NCI-H2196 treated with DMSO at 0.1 percent for 48 hours (cell line): ENCODE measurements at regions not wholly inside any gene's neighbourhood (a gene's known extent, or its start where the extent isn't known, plus 50 kb on each side); places are given as distances from the start of the nearest gene placed in this dataset.

Experiments used
- DNase-seq: peaks from one replicate; lab custom pipeline; 2025; ENCODE audit not compliant: unreplicated experiment; lab: John Stamatoyannopoulos, UW

DNA sequence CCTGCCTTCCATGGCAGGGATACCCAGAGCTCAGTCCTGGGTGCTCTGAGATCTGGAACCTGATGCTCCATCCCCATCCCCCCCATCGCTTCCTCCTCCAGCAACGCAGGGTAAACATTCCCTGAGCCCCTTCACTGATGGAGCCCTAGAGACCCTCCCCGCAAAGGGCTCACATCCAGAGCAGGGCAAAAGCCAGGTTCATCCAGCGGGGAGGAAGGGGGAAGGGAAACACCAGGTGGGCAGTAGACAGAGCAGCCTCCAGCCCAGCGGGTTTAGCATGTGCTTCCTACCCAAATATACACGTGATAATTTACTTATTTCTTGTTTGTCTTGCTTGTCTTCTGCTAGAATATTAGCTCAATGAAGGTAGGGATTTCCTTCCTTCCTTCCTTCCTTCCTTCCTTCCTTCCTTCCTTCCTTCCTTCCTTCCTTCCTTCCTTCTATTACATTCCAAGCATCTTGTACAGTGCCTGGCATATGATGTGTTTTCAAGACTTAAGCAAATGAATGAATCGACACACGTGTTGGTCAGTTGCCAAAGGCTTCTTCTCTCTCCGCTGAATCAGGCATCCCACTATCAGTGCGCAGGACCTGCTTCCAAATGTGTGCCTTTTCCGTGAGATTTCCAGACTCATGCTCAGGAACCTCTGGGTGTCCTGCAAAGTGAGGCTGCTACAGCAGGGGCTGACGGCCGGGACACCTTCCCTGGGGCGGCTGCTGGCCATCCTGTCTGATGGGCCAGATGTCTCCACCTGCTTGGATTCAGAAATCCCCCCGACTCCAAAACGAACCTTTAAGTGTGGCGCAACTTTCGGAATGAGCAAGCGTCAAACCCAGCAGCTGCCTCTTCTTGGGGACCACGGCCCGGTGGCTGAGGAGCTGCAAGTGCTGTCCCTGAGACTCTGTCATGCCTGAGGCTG, 955.1 kb downstream of the BRD1 start:
- no peak for DNase-seq

DNA sequence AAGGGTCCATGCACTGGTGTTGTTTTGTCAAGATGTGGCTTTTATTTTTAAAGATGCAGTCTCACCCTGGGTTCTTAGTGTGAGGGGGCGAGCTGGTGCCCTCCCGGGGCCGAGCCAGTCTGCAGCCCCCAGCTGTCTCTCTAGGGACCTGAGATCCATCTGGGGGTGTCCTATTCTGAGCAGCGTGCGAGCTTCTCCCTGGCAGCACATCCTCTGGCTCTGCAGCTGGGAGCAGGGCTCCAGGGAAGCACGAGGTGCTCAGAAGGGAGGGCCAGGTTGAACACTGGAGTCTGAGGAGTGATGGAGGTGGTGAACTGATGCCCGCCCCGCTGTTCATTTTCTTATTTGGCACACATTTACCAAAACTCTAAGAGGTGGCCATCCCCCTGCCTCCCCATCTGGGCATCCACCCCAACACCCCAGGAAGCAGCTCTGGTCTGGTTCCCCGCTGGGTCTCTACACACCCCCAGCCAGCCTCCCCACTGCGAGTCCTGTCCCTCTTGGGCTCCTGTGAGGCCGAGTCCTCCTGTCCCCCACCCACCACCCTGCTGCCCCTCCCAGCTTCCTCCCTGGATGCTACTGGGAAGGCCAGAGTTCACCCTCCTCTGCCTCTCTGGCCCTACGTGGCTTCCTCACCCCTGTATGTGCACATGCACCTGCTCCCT, 956.4 kb downstream of the BRD1 start:
- no peak for DNase-seq

DNA sequence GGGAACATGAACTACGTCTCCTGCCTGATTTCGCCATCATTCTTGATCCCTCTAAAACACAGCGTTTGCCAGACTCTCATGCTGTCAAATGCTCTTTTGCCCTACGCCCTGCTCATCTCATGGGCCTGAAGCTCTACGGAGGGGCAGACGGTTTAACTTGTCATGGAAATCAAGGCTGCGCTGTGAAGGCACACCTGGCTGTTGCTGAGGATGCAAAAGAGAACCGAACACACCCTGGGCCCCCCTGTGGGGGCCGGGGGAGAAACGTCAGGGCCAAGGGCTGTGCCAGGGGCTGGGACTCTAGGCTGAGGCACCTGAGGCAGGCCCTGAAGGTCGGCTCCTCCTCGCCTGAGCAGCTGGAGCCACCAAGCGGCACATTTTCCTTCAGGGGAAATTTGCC, 957.2 kb downstream of the BRD1 start:
- DNase-seq, result no peak

DNA sequence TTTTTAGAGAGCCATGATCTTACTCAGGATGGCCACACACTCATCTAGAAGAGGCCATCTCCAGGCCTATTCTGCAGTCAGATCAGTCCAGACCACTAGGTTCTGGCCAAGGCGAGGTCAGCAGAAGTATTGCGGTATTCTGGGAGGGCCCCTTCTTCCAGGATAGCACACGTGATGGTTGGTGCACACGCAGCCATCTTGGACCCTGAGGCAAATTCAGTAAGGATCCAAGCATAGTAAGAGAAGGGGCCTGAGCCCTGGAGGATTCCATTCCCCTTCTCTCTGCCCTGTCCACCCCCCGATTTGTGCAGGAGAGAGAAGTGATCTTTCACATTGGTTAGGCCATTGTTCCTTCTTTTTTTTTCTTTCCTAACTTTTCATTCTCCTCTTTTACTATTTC, 957.9 kb downstream of the BRD1 start:
- DNase-seq, result no peak

DNA sequence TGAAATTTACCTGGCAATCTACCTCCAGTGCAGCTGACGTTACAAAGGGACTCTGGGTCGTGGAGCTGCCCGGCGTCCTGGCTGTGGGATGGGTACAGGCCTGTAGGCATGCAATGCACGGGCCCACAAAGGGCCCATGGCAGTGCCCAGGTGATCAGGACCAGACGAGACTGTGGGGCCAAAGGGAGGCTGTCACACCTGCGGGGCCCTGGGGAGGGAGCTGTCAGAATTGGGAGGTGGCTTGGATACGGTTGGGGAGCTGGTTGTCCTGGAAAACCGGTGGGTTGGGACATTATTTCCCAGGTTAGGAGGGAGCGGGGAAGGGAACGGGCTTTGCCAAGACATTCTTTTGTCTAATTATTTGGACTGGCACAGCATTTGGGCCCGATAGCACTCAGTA, 958.5 kb downstream of the BRD1 start:
- no peak for DNase-seq

DNA sequence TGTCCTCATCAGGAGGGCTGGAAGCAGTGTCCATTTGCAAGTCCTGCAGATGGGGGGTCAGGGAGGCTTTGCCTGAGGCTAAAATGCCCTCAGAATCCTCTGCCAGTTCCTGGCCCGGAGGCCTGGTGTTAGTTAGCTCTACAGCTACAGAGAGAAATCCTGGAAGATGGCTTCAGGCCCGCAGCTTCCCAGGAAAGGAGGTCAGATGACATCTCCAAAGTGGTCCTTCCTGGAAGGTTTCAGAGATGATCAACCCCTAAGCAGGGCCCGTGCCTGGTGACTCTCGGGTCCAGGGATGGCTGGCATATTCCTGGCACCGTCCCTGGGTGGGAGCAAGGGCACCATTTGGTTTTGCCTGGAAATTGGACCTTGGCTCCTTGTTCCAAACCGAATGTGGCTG, 959.1 kb downstream of the BRD1 start:
- DNase-seq, result no peak

DNA sequence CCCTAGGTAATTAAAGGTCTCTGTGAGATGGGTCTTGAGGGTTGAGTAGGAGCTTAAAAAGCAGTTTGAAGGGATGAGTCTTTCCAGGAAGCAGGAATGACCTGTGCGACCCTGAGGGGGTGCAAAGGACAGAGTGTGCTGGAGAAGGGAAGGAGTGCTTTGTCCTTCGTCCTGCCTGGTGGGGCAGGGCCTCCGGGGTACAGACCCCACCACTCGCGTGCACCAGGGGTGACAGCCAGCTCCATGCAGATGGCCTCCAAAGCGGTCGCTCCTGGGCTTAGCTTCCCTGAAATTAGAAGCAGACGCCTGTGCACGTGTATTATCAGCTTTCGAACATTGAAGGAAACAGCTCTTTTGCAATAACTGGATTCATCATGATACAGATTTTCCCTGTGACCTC, 959.8 kb downstream of the BRD1 start:
- no peak for DNase-seq

DNA sequence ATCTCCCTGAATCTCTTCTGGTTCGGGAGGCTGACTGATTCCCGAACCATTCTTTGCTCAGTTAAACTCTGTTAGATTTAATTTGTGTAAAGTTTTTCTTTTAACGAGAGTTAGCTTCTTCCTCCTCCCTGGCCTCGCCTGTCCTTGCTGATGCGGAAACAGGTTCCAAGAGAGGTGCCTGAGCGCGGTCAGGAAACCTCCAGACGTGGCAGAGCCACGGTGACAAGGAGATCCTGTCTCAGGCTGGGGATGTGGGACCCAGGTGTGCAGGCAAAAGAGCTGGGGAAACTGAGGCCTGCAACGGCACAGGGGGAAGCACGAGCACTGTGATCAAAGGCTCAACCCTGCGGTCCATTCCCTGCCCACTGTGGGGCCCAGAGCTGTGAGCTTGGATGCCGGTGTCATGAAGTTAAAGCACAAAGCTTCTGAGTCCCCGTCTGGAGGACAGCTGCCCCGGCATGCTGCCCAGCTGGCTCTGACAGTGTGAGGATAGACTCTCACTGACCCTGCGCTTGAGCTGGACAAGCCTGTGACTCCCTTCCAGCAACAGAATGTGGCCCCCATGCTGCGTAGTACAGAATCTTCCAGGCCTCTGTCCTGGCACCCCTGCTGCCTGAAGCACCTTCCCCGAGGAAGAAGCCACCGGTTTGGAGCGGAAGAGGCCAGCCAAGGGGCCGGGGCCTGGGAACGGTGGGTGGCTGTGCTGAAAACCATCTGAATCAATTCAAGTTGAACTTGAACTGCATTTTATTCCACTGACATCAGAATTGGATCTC, 960.6 kb downstream of the BRD1 start:
- no peak for DNase-seq

DNA sequence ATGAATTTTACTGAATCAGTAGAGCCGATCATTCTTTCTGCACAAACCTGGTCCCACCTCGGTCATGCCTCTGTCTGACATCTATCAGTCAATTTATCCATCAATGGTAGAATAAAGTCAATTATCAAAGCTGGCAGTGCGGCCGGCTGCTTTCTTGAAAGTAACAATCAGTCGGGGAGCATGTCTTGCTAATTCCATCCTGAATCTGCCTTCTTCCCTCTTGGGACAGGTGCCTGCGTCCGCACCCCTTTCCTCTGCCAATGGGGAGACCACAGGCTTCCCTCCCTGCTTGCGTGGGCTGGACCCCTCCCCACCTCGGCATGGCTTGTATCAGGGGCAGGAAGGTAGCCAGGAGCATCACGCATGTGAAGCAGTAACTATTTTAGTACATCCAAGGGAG, 962.9 kb downstream of the BRD1 start:
- DNase-seq, result no peak

DNA sequence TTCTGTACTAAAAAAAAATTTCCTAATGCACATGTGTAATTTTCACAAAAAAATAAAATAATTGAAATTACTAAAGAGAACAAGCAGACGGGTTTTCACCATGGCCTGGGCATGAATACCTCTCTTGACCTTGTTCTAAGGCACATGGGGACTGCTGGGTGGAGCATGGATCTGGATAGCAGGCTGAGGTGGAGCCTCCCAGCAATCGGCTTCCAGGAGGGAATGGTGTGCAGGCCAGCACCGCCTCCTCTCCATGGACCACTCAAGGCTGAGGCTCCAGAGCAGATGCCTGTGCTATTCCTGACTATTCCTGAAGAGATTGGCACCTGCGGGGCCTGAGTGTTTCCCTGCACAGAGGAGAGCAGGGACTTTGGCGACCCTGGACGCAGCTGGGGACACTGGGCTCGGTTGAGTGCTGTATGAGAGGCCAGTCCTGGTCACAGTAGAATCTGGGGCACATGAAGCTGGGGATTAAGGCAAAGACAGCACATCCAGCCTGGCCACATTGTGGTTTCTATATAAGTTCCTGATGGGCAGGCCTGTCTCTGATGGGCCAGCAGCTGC, 963.6 kb downstream of the BRD1 start:
- DNase-seq, result no peak

DNA sequence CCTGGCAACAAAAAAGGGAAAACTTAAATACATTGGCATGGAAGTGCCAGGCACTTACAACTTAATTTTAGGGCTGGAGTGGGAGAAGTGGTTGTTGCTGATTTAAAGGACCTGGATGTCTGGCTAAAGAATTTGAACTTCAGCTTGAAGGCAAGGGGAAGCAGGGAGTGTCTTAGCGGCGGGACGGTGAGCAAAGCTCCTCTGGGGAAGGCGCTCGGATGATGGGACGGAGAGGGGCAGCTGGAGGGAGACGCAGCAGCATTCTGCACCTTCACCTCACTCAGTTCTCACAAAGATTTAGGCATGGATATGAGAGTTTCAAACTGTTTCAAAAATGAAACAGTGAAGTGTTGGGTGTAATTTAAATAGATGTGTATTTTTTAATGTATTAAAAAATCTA, 967.1 kb downstream of the BRD1 start:
- DNase-seq, result no peak

DNA sequence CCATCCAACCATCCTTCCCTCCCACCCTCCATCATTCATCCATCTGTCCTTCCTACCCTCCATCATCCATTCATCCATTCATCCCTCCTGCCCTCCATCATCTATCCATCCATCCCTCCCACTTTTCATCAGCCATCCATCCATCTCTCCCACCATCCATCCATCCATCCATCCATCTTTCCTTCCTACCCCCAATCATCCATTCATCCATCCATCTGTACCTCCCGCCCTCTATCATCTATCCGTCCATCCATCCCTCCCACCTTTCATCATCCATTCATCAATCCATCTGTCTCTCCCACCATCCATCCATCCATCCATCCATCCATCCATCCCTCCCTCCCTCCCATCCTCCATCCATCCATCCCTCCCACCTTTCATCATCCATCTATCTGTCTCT, 968.8 kb downstream of the BRD1 start:
- no peak for DNase-seq

DNA sequence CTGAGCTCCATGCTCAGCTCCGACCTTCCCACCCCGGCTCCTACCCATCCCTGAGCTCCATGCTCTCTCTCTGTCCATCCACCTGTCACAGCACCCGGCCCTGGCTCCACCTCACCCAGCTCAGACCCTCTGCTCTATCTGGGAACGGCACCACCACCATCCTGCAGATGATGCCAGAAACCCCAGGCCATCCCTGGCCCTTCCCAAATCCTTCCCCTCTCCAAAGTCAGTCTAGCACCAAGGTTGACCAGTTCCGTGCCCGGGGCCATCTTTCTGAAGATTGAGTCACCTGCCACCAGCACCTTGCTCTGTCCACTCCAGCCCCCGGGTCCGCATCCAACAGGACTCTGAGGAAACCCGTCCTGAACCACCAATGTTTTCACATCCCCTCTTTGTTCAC, 969.6 kb downstream of the BRD1 start:
- no peak for DNase-seq

DNA sequence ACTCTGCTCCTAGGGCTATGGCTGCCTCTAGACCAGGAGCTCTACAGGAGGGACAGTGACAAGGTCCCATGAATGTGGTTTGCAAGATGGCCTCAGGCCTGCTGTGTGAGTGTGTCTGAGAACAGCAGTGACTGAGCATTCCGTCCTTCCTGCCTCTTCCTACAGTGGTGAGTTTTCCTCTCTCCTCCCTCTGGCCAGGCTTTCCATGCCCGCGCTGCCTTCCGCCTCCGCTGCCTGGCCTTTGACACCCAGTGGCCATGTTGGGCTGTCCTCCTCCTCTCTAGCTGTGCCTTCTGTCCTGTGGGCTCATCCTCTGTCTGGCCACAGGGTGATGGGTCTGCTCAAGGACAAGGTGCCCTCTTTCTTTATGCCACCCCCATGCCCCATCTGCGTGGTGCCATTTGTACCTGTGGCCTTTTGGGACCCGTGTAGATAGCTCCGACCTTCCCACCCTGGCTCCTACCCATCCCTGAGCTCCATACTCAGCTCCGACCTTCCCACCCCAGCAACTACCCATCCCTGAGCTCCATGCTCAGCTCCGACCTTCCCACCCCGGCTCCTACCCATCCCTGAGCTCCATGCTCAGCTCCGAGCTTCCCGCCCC, 970.4 kb downstream of the BRD1 start:
- no peak for DNase-seq

DNA sequence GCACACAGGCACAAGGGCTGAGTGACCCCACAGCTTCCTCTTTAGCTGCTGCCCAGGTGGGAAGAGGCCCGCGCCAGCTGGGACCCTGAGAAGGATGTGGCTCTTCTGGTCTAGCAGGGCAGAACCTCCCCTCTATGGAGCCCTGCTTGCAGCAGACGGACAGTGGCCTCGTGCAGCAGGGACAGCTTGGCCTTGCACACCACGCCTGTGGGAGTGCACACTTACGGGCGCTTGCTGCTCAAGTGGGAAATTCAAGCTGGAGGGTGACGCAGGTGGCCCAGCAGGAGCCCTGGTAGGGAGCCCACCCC, 971.4 kb downstream of the BRD1 start:
- DNase-seq, result no peak

DNA sequence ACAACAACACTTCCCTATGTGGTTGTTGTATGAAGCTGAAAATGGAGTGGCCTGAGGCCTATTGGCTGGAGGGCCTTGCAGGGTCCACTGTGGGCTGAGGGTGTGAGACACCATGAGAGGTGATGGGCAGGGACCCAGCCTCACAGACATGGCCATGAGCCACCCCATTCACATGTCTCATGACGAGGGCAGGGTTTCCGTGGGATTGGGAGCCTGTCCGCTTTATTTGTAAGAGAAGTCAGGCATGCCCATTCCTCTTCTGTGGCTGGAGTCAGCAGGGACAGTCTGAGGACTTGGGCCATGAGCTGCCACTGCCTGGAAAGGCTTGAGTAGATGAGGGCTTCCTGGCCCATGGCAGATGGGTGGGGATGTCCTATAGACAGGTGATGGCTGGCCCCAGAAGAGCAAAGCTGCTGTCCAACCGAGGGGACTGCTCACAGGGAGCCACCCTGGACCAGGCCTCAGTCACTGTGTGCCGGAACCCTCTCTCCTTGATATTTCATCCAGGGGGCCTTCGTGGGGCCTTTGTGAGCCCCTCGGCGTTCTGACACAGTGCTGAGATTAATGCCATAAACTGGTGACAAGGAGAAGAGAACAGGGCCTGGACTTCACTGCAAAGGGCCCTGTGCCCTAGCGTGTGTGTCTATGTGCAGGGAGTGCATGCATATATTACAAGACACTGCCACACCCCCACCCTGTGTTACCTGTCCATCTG, 971.9 kb downstream of the BRD1 start:
- DNase-seq, result no peak

DNA sequence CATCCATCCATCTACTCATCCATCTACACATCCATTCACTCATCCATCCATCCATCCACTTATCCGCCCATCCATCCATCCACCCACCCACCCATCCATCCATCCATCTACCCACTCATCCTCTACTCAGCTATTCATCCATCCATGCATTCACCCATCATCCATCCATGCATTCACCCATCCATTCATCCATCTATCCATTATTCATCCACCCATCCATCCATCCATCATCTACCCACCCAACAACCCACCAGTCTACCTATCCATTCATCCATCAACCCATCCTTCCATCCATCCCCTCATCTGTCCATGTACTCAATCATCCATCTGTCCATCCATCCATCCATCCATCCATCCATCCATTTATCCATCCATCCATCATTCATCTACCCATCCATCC, 972.7 kb downstream of the BRD1 start:
- DNase-seq, result no peak

DNA sequence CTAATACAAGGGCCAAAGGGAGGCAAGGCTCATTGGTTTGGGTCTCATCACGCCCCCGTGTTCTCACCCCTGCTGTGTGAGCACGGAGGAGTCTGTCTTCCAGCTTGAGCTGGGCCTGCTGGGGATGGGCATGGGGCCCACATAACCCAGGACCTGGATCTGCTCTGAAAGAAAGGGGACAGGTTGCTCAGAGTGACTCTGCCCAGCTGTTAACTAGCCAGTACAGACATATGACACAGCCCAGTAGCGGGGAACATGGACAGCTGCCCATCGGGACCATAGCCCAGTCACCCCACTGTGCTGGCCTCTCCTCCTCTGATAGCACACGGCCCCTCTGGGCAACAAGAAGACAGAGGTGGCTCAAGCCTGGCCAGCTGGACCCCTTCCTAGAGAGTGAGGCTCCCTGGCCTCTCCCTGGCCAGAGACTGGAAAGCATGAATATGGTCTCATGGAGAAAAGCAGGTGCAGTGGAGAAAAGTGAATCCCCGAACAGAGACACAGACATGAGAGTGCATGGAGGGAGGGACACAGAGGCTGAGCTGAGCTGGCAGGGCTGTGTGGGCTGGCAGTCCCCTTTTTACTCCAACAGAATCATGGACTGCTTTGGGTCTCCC, 973.9 kb downstream of the BRD1 start:
- no peak for DNase-seq

DNA sequence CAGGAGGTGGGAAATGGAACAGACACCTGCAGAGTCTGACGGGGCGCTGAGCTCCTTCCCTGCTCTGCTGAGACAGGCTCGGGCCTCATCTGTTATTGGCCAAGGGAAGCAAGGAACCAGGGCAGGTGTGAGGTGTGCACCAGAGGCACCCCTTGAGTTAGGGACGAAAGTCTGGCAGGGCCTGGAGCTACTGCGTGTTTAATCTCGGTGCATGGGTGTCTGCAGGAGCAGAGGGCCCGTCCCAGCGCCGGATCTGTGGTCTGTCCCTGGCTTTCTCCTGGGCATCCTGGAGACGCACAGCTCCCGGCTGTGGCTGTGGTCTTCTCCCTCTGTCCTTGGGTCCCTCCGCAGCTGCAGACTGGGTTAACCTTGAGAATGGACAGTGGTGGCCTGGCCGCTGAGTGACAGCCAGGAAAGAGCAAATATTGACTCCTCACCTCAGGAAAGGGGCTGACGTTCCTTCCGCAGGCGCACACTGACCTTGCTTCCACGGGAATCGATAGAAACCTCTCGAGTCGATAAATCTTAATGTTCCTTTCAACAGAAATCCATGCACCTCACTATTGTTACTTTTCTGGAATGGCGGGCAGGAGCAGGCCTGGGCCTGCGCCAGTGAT, 975.6 kb downstream of the BRD1 start:
- no peak for DNase-seq
